ENCODE measurements at regions not wholly inside any gene's neighbourhood (a gene's known extent, or its start where the extent isn't known, plus 50 kb on each side); places are given as distances from the start of the nearest gene placed in this dataset.

GRCh38 chr1:84090447-84091245 is 53.4 kb upstream of the PRKACB start:
- TF ChIP-seq, protein P1, sequence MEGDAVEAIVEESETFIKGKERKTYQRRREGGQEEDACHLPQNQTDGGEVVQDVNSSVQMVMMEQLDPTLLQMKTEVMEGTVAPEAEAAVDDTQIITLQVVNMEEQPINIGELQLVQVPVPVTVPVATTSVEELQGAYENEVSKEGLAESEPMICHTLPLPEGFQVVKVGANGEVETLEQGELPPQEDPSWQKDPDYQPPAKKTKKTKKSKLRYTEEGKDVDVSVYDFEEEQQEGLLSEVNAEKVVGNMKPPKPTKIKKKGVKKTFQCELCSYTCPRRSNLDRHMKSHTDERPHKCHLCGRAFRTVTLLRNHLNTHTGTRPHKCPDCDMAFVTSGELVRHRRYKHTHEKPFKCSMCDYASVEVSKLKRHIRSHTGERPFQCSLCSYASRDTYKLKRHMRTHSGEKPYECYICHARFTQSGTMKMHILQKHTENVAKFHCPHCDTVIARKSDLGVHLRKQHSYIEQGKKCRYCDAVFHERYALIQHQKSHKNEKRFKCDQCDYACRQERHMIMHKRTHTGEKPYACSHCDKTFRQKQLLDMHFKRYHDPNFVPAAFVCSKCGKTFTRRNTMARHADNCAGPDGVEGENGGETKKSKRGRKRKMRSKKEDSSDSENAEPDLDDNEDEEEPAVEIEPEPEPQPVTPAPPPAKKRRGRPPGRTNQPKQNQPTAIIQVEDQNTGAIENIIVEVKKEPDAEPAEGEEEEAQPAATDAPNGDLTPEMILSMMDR (IDR thresholded peaks at IDR 0.05; ENCODE audit: extremely low read depth in 1 of 2, insufficient read depth in 1 of 2, low read depth in 1 of 2, low read length in 2 of 2) = no peak
- TF ChIP-seq POLR2A (IDR thresholded peaks at IDR 0.05; ENCODE audit: low read depth, low read length) (no peak), POLR2AphosphoS5 (IDR thresholded peaks at IDR 0.05; ENCODE audit: insufficient read depth, low read depth, low read length) (no peak), MAX (IDR thresholded peaks at IDR 0.05; ENCODE audit: insufficient read depth, insufficient read length) (no peak)

Measured in endothelial cell of umbilical vein (primary cell).